Cardiac fibroblast (primary cell): ENCODE measurements at regions not wholly inside any gene's neighbourhood (a gene's known extent, or its start where the extent isn't known, plus 50 kb on each side); places are given as distances from the start of the nearest gene placed in this dataset.

ENCODE experiments used
- DNase-seq, 2 donors: peaks; one replicate each; pipeline versions ENCODE4 v3.0.0 to v3.0.0-alpha.2; 2010; ENCODE audit warnings: low read depth in 2 of 2
- H3K4me3 ChIP-seq, 2 donors: replicated peaks in 1 of 2; 1 replicate in 1 of 2; 2 replicates in 1 of 2; pipeline ENCODE4 v1.5.1; 2011; ENCODE audit warnings: low read depth in 2 of 2, low read length in 2 of 2, mild to moderate bottlenecking in 2 of 2, moderate library complexity in 1 of 2
- CTCF ChIP-seq: IDR thresholded peaks from one replicate; pipeline ENCODE4 v1.5.1; 2011; ENCODE audit warnings: low read depth, mild to moderate bottlenecking, low read length, inconsistent platforms

GRCh38 chr11:13850231-13851005 lies 112.1 kb upstream of the SPON1 start:
- no peak for DNase-seq
- H3K4me3 ChIP-seq, result no peak overlapping the region

GRCh38 chr11:13851691-13852090 lies 110.8 kb upstream of the SPON1 start:
- TF ChIP-seq CTCF, result no peak
- H3K4me3 ChIP-seq, result no peak overlapping the region
- no peak for DNase-seq

More at GRCh38 chr11:13850231-13851005, 112.1 kb upstream of the SPON1 start:
- TF ChIP-seq CTCF, result no peak

DNA sequence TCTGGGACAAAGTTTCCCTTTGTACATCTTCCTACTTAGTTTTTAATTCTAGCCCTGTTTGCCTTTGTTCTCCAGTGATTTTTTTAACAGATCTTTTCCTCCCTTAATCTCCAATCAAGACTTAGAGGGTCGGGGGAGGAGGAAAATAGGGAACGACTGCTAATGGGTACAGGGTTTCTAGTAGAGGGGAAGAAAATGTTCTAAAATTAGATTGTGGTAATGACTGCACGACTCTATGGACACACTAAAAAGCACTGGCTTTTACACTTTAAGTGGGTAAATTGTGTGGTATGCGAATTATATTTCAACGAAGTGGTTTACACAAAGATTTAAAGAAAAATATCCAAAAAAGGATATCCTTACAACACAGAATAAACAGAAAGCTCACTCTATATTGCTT lies 110.0 kb upstream of the SPON1 start:
- H3K4me3 ChIP-seq, result no peak overlapping the region
- DNase-seq, result no peak
- no peak for TF ChIP-seq CTCF

GRCh38 chr11:13857828-13858227 lies 104.7 kb upstream of the SPON1 start:
- TF ChIP-seq CTCF, result no peak
- no peak overlapping the region for H3K4me3 ChIP-seq
- DNase-seq, result no peak

DNA sequence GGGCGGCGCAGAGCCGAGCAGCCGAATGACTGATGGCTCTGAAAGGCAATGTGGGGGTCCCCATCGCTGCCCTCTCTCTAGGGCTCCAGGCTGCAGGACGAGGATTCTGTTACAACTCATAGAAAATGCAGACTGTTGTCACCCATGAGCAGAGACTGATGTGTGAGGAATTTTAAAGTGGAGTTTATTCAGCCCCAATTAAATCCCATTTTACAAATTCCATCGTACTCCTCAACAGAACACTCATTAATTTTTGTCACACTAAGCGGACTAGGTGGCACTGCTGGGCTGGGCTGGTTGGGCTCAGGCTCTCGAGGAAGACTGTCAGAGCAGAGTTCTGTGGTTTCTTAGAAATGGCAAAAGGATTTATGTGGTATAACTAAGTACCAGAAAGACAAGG lies 102.6 kb upstream of the SPON1 start:
- no peak overlapping the region for H3K4me3 ChIP-seq
- DNase-seq, result no peak
- TF ChIP-seq CTCF, result no peak

DNA sequence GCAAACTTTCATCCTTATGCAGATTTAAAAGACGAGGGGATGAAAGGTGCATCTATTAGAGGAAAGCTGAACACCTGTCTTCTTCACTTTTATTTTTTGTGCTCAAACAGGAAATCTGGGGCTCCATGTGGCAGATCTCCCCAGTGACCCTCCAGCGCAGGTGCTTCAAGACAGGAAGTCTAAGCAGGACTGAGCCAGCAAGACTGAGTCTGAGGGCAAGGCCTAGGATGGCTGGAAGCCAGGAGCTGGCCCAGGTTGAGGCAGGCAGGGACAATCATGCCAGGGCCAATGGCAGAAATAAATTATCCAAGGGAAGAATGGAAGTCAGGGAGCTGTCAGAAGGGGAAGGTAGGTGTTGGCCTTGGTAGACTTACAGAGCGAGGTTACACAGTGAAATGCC lies 101.1 kb upstream of the SPON1 start:
- no peak for DNase-seq
- no peak for TF ChIP-seq CTCF
- no peak overlapping the region for H3K4me3 ChIP-seq
